ENCODE measurements at regions not wholly inside any gene's neighbourhood (a gene's known extent, or its start where the extent isn't known, plus 50 kb on each side); places are given as distances from the start of the nearest gene placed in this dataset.

DNA sequence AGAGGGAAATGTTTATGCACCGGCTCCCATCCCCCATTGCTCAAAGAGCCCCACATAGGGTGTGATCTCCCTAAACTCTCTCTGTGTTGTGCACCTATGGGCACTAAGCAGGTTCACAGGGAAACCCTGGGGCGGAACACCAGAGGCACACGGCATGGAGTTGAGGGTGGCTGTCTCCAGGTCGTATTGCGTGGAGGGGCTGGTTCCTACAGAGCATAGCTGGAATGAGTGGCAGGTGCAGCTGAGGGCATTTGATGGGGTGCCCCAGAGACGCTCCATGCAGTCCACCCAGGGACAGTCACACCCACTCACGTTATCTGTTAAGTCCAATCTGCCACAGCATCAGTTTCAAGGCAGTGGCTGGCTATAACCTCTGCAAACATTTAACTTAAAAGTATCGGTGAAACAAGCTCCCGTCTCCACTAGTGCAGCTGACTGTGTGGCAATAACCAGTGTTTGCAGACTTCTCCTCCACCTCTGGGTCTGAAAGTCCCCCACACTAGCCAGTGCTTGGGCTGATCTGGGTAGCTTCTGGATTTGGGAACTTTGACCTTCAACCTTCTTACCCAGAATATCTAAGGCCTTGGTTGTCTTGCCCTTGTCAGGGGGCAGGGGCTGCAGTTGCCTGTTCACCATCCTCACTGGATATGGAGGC is 249.2 kb upstream of the ZNF32 start (continued):
- no peak for TF ChIP-seq SAP30 (IDR thresholded peaks at IDR 0.05; ENCODE audit: insufficient read depth, insufficient replicate concordance, low read length)
- no peak for TF ChIP-seq RNF2 (IDR thresholded peaks at IDR 0.05; ENCODE audit: borderline replicate concordance, low read depth, low read length, missing control alignments, poor library complexity, severe bottlenecking)
- TF ChIP-seq, protein P1, sequence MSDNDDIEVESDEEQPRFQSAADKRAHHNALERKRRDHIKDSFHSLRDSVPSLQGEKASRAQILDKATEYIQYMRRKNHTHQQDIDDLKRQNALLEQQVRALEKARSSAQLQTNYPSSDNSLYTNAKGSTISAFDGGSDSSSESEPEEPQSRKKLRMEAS (IDR thresholded peaks at IDR 0.05) = no peak
- TF ChIP-seq, protein P2, sequence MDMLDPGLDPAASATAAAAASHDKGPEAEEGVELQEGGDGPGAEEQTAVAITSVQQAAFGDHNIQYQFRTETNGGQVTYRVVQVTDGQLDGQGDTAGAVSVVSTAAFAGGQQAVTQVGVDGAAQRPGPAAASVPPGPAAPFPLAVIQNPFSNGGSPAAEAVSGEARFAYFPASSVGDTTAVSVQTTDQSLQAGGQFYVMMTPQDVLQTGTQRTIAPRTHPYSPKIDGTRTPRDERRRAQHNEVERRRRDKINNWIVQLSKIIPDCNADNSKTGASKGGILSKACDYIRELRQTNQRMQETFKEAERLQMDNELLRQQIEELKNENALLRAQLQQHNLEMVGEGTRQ (IDR thresholded peaks at IDR 0.05; ENCODE audit: low read length) = no peak

Measured in H1 (cell line).